Heart left ventricle (tissue), 13 donors: ENCODE measurements at regions not wholly inside any gene's neighbourhood (a gene's known extent, or its start where the extent isn't known, plus 50 kb on each side); places are given as distances from the start of the nearest gene placed in this dataset.

Experiments
- POLR2A ChIP-seq, 2 donors: fragments of 450-650 bp; IDR thresholded peaks; one replicate each; pipeline ENCODE4 v1.6.1; 2017; ENCODE audit warnings: antibody characterized with exemption in 2 of 2, mild to moderate bottlenecking in 2 of 2, moderate library complexity in 2 of 2
- TF ChIP-seq, protein P1 (sequence below), 12 donors: fragments of 200-600 bp; sonication (generic) in 4 of 12; IDR thresholded peaks; one replicate each; pipeline versions ENCODE4 v1.5.0 to v1.8.0; 2018 to 2022; ENCODE audit warnings: antibody characterized with exemption in 12 of 12, mild to moderate bottlenecking in 5 of 12
- donor health status: ischemic (EF 13 %, LVEDD 7.1; RV severe dilation, severe dysfunction).
- donor health status: DM: no; HTN: yes; CAD: no.
- donor health status: DM: no; HTN: no; CAD: no.
- donor health status: ischemic (EF 25% LVEDD 6.9; RV normal size, moderate dysfunction).
- donor health status: ischemic (EF 25% LVEDD 5.7; RV mildly dilated, moderate dysfunction).
- donor health status: ischemic (EF 35%, LVEDD 5.7; RV mildly dilated, moderate dysfunction).
- donor health status: nonischemic (EF 11% LVEDD 7.7; RV severe dilation, severe dysfunction).
- donor health status: DM: yes; HTN: yes; CAD: no.
- donor health status: PGD.
- donor health status: ischemic (EF 29% LVEDD 5.4; RV normal size, mild dysfunction).
- donor health status: nonischemic (EF 23%, LVEDD 6.1; RV moderate dilation, normal function).

DNA sequence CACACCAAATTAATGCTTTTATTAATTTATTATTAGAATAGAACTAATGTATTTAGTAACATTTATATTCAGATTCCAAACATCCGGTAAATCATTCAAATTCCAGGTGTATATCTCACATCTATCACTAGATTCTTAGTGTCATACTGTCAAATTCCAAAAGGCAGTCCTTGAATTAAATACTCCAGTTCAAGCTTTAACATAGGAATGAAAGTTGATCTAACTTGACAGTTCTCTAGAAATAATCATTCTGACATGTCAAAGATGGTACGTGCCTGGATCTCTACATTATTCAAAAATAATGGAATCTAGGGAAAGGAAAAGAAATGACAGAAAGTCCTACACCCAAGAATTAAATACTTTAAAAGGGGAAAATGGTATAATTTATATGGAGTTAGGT lies 1161.5 kb downstream of the PCDH9 start:
- TF ChIP-seq, protein P1, sequence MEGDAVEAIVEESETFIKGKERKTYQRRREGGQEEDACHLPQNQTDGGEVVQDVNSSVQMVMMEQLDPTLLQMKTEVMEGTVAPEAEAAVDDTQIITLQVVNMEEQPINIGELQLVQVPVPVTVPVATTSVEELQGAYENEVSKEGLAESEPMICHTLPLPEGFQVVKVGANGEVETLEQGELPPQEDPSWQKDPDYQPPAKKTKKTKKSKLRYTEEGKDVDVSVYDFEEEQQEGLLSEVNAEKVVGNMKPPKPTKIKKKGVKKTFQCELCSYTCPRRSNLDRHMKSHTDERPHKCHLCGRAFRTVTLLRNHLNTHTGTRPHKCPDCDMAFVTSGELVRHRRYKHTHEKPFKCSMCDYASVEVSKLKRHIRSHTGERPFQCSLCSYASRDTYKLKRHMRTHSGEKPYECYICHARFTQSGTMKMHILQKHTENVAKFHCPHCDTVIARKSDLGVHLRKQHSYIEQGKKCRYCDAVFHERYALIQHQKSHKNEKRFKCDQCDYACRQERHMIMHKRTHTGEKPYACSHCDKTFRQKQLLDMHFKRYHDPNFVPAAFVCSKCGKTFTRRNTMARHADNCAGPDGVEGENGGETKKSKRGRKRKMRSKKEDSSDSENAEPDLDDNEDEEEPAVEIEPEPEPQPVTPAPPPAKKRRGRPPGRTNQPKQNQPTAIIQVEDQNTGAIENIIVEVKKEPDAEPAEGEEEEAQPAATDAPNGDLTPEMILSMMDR (IDR thresholded peaks at IDR 0.05), result no peak
- TF ChIP-seq POLR2A (IDR thresholded peaks at IDR 0.05), result no peak
